ENCODE measurements at regions not wholly inside any gene's neighbourhood (a gene's known extent, or its start where the extent isn't known, plus 50 kb on each side); places are given as distances from the start of the nearest gene placed in this dataset.

DNA sequence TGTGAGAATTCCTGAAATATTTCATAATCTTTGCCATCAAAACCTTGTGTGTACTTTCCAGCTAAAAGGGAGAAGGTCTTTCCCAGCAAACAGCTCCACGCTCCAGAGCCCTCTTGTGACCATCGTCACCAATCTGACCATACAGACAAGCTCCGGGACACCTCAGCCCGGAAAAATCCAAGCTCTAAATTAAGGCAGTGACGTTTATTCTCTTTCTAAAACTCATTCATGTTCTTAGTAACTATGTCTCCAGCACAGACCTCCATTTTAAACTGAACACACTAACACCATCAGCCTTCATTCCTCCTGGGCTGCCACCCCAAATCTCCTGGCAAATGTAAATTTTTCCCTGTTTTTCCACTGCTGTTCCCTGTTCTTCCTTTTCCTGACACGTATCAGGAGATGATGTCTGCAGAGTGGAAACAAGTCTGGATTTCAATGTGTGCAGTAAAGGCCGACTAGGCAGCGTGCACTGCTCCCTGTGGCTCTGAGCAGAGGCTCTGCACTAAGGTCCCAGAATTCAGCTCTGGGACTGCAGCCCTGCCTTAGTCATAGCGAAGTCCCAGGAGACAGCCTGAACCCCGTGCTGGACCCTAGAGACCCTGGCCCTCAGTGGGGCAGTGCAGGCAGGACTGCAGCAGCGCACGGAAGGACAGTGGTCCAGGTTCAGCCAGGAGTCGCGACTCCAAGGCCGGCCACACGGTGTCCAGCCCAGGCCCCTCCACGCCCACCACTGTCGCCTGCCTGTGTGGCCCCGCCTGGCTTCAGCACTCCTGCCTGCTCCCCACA is 452.5 kb upstream of the SALL3 start:
- Histone ChIP-seq H3K27me3 (no peaks in the 10 kb centered on the region), H3K36me3 (ENCODE audit: low read depth, missing control alignments) (no peaks in the 10 kb centered on the region), H3K4me1 (peaks cover 11% of the 10 kb centered on the region), H3K9me3 (no peaks in the 10 kb centered on the region), H3K27ac (no peak overlapping the region), H3K4me3 (no peak overlapping the region)
- no peak for DNase-seq
- WGBS, 2 donors = 58 to 63% methylated on average over 10 to 19 of the region's 19 CpGs
- TF ChIP-seq, protein P1, sequence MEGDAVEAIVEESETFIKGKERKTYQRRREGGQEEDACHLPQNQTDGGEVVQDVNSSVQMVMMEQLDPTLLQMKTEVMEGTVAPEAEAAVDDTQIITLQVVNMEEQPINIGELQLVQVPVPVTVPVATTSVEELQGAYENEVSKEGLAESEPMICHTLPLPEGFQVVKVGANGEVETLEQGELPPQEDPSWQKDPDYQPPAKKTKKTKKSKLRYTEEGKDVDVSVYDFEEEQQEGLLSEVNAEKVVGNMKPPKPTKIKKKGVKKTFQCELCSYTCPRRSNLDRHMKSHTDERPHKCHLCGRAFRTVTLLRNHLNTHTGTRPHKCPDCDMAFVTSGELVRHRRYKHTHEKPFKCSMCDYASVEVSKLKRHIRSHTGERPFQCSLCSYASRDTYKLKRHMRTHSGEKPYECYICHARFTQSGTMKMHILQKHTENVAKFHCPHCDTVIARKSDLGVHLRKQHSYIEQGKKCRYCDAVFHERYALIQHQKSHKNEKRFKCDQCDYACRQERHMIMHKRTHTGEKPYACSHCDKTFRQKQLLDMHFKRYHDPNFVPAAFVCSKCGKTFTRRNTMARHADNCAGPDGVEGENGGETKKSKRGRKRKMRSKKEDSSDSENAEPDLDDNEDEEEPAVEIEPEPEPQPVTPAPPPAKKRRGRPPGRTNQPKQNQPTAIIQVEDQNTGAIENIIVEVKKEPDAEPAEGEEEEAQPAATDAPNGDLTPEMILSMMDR (IDR thresholded peaks at IDR 0.05) = no peak
- no peak for TF ChIP-seq POLR2A (IDR thresholded peaks at IDR 0.05)
- intact Hi-C loops (cut with DNase I; ENCODE audit: low total_unique reads) = no loop called here

DNA sequence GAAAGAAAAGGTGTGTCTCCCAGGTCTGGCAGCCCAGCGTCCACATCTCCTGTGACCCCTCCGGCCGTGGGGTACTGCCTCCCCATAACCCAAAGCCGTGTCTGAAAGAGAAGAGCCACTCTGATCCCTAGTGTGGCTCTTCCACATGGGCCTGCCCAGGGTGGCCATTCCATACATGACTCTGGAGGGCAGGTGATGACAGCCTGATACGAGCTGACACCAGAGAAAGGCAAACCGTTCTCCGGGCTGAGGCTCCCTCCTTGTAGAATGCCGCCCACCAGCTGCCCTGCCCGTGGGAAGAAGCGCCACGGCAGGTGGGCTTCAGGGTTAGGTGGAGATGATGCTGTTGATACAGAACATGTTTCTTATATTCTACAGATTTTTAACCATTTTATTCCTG is 451.6 kb upstream of the SALL3 start:
- 88 to 89% methylated on average over 11 of the region's 11 CpGs for WGBS, 2 donors
- peaks cover 11% of the 10 kb centered on the region for H3K4me1 ChIP-seq
- no peaks in the 10 kb centered on the region for H3K36me3 ChIP-seq (ENCODE audit: low read depth, missing control alignments)
- intact Hi-C loops (cut with DNase I; ENCODE audit: low total_unique reads) = no loop called here
- no peaks in the 10 kb centered on the region for H3K27me3 ChIP-seq
- no peak for DNase-seq
- no peak overlapping the region for H3K27ac ChIP-seq
- H3K9me3 ChIP-seq = no peaks in the 10 kb centered on the region
- H3K4me3 ChIP-seq = no peak overlapping the region
- TF ChIP-seq, protein P1 (IDR thresholded peaks at IDR 0.05) = no peak
- TF ChIP-seq POLR2A (IDR thresholded peaks at IDR 0.05) = no peak

DNA sequence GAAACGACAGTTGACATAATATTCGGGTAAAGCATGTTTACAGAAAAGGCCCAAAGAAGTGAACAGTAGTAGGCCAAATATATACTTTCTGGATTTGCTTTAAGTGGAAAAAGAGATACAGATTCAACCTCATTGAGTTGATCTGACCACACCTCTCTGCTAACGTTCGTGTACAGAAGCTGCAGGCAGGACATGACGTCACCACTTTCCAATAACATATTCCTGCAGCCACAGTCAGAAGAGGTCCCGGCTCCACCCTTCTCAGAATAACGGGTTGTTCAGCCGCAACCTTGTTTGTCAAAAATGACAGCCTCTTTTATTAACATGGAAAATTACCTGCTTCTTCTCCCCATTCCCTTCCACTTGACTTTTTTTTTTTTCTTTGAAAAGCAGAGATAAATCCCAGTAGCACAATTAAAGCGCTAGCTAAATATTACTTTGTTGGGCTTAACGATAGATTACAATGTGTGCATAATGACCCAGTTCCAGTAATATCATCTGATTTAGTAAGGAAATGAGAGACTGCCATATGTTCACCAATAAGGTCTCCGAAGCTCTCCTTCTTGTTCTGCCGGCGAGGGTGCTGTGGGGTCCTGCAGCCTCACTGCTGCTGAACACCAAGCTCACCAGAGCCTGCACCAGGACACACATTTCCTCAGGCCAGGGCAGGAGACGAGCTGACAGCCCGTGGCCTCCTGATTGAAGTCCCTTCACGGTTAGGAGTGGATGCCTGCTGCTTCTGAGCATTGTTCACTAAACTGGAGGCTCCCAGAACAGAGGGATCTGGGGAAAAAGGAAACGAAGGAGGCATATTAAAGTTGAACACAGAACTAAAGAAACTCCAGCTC is 451.0 kb upstream of the SALL3 start:
- no peak for TF ChIP-seq POLR2A (IDR thresholded peaks at IDR 0.05)
- TF ChIP-seq, protein P1 (IDR thresholded peaks at IDR 0.05) = no peak
- Histone ChIP-seq H3K36me3 (ENCODE audit: low read depth, missing control alignments) (no peaks in the 10 kb centered on the region), H3K27ac (no peak overlapping the region), H3K27me3 (no peaks in the 10 kb centered on the region), H3K4me1 (peaks cover 11% of the 10 kb centered on the region), H3K9me3 (no peaks in the 10 kb centered on the region), H3K4me3 (no peak overlapping the region)
- WGBS, 2 donors = 79 to 82% methylated on average over 17 of the region's 17 CpGs
- DNase-seq = no peak
- intact Hi-C loops (cut with DNase I; ENCODE audit: low total_unique reads) = no loop called here

DNA sequence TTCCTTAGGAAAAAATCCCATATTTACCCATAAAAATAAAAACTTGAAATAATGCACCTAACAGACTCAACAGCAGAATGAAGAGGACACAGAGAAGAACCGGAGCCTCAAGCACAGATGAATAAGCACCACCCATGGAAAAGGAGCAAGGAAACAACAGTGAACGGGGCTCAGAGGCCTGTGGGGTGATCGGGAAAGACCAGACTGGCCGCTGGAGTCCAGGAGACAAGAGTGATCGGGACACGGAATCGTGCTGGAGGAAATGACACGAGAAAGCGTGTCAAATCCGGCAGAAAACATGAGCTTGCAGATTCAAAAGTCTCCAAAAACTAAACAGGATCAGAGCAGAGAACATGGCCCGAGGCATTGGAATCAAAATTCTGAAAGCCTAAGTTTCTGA is 448.0 kb upstream of the SALL3 start:
- no peak for DNase-seq
- H3K36me3 ChIP-seq (ENCODE audit: low read depth, missing control alignments) = no peaks in the 10 kb centered on the region
- H3K9me3 ChIP-seq = no peaks in the 10 kb centered on the region
- H3K4me1 ChIP-seq = no peaks in the 10 kb centered on the region
- no peak overlapping the region for H3K27ac ChIP-seq
- intact Hi-C loops (cut with DNase I; ENCODE audit: low total_unique reads) = no loop called here
- TF ChIP-seq, protein P1 (IDR thresholded peaks at IDR 0.05) = no peak
- no peak for TF ChIP-seq POLR2A (IDR thresholded peaks at IDR 0.05)
- H3K4me3 ChIP-seq = no peak overlapping the region
- no peaks in the 10 kb centered on the region for H3K27me3 ChIP-seq
- WGBS, 2 donors = 88 to 90% methylated on average over 11 of the region's 11 CpGs
